GM19467 (cell line): ENCODE measurements at regions not wholly inside any gene's neighbourhood (a gene's known extent, or its start where the extent isn't known, plus 50 kb on each side); places are given as distances from the start of the nearest gene placed in this dataset.
"Not testable (repeated sequence)": the region's sequence is repeated elsewhere in the genome, so short reads cannot be mapped to it uniquely, and the experiment has no call there.

Experiments
- ATAC-seq: cut with Tn5 transposase; IDR thresholded peaks from one replicate; pipeline ENCODE4 v1.9.1; 2021; ENCODE audit warnings: mild to moderate bottlenecking, moderate library complexity; ENCODE audit not compliant: unreplicated experiment

DNA sequence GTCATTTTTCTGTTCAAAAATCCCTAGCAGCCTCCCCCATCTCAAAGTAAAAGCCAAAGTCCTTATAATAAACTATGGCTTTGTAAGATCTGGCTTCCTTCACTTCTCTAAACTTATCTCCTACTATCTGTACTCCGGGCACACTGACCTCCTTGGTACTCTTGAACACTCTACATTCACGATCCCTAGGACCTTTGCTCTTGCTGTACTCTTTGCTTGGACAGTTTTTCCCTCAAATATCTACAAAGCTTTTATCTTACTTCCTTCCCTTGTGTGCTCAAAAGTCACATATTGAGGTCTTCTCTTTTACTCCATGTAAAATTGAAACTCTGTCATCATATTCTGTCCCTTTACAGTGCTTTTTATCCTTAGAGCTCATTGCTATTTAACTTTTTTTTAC is 616.6 kb downstream of the IRS1 start:
- ATAC-seq, result no peak

DNA sequence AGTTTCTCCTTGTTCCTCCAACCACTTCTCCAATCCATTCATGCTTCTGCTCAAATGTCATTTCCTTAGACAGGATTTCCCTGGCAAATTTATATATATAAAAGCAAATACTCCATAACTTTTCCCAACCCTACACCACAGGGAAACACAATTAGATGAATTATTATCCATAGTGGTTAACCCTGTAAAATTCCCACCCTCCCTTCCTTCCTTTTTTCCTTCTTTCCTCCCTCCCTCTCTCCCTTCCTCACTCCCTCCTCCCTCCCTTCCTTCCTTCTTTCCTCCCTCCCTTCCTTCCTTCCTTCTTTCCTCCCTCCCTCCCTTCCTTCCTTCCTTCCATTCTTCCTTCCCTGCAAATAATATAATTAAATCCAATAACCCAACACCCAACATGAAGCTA is 617.7 kb downstream of the IRS1 start:
- ATAC-seq, result no peak

DNA sequence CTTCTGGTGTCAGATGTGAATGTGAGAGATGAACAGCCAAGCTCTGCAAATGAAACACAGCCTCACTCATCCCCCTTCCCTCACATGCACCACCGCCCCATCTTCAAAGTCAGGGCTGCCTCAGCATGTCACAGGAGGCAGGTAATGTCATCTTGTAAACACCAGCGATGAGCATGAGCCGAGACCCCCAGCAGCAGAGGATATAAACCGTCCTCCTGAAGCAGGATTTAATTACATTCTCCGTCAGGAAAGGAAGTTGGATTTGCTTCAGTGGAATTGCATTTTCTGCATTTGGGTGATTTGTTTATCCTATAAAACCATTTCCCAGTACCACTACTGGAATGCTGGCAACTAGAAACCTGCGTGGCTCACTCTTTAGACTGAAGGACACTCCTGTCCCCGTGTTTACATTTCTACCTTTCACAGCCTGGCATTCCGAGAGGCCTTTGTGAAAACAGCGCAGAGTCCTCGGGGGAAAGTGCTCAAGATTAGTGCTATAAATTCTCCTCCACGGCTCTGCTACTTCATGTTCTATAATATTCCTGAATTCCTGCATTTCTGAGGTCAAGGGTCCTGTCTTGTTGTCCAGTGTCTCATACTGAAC is 619.2 kb downstream of the IRS1 start:
- no peak for ATAC-seq

DNA sequence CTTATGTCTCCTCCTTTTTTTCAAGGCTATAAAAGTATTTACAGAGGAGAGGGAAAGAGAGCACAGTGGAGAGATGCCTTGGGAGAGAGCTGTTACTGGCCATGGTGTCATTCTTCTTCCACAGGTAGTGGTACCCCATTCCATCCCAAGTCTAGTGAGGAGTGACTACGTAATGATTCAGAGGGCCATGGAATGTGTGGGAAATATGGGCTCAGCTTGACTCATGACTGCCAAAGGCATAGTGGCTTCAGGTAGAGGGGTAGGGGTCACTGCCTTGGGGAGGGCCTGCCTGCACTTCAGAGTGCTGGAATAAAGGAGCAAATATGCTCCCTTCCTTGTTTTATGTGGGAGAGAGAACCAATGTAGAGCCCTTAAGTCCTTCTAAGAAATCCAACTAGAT is 620.6 kb downstream of the IRS1 start:
- no peak for ATAC-seq

DNA sequence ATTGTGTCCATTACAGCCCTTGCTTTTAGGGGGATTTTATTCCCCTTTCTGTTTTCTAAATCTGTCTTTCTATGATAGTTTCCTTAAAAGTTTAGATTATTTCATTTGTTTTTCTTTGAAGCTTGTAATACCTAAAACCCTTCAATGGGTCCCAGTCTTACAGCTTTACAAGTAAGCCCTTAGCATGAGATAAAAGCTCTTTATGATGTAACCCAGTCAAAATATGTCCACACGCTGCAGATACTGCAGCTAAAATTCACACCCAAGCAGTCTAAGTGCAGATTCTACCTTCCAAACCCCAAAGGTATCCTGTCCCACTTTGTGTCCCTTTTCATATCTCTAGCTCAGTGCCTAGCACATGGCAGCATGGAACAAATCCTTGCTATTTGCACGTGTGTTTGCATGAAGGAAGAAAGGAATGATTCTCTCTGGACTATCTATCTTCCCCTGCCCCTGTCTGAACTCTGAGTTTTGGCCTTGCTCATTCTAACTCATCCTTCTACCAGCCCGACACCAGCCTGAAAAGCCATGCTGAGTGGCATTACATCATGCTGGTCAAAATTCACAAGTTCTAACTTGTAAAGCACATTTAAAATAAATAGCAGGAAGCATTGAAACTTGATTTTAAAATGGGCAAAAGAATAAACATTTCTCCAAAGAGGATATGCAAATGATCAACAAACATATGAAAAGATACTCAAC is 623.2 kb downstream of the IRS1 start:
- ATAC-seq, result no peak

DNA sequence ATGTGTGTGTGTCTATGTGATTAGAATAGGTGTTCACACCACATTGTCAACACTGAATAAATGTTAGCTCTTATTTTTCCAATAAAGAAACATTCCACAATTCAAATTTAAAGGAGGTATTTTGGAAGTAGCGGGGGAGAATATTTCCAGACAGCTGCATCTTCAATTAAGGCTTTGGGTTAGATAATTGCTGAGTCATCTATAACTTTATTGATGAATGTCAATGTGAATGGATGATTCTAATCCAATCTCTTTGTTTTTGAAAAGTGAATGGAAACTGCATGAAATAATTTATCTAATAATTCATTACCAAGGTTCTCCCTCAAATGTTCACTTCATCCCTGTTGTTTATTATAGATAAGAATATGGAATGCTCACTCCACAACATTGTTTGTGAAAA is 625.2 kb downstream of the IRS1 start:
- ATAC-seq, result no peak

DNA sequence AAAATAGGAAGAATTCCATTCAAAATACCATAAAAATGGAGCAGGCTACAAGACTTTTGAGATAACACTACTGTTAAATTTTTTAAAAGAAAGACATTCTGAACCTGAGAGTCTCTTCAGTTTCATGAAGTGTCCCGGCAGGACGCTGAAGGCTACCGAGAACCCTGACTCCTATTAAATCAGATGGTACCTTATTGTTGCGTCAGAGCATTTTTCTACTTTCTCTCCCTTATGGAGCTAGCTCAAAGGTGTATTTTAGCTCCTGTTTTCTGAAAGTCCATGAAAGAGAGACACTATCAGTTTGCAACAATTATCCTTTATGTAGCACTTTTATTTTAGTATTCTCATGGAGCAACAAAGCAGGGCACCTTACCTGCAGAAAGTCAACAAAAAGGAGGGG is 626.7 kb downstream of the IRS1 start:
- ATAC-seq, result no peak

DNA sequence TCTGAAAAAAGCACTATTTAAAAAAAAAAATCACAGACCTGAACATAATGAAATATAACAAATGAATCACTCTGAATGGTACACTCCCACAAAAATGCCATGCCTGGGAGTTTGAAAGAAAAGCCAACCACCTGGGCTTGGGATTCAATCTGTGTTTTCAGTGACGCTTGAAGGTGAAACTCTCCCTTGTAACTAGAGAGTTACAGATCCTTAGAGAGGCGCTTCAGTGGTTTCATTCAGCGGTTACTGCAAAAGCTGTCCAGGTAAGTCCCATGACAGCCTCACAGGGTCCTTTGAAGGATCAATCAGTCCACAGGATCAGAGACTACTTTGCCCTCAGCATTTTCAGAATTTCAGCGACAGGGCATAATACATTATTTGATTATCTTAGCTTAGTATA is 627.3 kb downstream of the IRS1 start:
- ATAC-seq, result no peak

DNA sequence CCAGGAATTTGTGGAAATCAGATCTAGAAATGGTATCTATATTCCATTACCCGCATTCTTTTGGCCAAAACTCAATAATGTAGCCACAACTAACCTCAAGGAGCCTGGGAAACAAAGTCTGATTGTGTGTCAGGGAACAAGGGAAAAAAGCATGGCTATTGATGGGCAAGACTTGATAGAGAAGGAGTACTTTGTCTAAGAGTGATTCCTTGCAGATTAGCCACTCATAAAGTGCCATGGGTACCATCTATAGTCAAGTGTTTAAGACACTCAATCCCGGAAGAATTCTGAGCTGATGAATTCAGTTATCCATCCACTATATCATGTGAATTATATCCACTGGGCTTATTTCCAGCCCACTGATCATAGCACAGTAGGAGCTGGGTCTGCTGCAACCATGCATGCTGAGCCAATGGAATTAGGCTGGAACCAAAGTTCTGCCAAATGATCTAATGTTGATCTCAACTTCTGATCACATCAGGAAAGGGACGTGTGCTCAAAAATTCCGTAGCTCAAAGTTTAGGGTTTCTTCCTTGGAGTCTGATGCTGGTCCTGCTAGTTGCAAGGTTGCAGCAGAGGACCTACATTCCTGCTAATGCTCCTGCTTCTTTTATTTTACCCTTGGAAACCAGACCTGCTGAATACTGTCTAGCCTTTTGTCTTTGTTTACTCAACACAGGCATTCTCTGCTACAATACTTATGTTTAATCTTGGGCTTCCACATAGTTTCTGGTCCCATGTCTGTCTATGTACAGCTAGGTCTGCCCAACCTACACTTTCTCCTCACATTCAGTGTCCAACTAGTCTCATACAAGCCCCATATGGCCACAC is 629.7 kb downstream of the IRS1 start:
- ATAC-seq, result no peak

DNA sequence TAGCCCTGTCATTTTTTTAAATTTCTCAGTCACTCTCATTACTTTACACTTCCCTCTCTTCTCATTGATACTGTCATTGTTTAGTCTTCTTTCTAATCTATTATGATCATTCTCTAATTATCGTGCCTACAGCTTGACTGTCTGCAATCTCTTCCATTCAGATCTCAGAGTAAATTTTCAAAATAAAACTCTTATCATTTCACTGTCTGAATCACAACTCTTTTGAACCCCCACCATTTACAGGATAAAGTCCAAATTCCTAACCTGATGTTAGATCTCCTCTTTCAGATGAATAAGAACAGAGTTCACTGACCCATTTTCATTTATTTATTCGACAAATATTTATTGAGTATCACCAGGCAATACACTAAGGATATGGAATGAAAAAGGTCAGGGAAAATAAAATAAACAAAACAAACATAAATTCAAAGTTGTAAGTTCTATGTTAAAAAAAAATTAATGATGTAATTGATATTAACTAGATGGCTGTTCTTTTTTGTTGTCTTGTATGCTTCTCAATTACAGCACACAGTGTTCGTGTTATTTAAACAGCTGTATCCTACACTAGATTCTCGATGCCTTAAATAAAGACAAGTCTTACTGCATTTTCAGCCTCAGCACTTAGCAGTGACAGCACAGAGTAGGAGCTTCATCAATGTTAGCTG is 631.0 kb downstream of the IRS1 start:
- no peak for ATAC-seq

DNA sequence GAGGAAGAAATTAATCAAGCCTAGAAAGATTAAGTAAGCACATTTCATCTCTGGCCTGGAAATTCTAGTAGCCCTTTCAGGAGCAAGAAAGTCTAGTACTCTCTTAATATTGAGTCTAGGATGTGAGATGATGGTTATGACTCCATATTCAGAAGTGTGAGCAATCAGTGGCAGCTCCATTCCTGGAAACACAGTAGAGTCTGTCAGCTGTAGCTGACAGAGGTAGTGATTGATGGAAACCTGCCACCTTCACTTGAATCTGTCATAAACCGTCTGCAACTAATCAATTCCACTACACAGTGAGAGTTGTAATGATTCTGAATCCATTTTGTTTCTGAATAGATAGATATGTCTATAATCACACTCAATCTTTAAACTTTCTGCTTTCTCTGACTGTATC is 635.1 kb downstream of the IRS1 start:
- no peak for ATAC-seq

DNA sequence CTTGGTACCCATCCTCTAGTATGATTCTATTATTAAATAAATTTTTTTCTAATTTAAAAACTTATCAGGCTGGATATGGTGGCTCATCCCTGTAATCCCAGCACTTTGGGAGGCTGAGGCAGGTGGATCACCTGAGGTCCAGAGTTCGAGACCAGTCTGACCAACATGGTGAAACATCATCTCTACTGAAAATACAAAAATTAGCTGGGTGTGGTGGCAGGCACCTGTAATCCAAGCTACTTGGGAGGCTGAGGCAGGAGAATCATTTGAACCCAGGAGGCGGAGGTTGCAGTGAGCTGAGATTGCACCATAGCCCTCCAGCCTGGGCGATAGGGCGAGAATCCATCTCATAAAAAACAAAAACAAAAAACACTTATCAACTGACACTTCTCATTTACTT is 639.0 kb downstream of the IRS1 start:
- not testable (repeated sequence) for ATAC-seq

DNA sequence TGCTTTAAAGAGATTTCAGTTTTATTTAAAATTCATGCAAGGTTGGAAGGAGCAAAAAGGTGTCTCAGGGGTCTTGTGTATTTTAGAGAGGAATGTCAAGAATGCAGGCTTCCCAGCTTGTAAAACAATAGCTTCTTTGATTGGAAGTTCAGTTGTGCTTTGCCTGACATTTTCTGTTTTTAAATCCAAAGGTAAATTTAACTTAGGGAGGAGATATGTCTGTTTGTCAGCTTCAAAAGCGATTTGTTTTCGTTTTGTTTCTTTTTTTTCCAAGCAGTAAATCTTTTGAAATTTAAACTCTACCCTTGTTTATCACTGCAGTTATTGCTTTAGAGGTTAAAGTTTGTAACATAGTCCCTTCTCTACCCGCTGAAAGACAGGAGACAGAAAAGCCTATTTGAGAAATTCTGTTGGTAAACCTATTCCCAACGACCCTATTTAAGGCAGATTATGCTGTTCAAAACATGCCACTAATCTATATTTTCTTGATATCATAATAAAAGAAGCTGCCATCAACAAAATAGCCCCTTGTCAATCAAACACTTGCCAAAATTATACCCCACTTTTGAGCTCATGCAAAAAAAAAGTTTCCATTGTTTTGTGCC is 639.6 kb downstream of the IRS1 start:
- ATAC-seq, result no peak

DNA sequence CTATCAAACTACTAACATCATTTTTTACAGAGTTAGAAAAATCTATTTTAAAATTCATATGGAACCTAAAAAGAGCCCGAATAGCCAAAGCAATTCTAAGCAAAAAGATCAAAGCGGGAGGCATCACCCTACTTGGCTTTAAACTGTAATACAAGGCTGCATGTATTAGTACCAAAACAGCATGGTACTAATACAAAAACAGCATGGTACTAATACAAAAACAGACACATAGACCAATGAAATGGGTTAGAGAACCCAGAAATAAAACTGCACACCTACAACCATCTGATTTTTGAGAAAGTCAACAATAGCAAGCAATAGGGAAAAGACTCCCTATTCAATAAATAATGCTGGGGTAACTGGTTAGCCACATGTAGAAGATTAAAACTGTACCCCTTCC is 640.7 kb downstream of the IRS1 start:
- no peak for ATAC-seq

DNA sequence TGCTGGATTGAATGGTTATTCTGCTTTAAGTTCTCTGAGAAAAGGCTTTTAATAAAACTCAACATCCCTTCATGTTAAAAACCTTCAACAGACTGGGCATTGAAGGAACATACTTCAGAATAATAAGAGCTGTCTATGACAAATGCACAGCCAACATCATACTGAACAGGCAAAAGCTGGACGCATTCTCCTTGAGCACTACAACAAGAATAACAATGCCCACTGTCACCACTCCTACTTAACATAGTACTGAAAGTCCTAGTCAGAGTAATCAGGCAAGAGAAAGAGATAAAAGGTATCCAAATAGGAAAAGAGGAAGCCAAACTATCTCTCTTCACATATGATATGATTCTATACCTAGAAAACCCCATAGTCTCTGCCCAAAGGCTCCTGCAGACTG is 641.4 kb downstream of the IRS1 start:
- no peak for ATAC-seq

DNA sequence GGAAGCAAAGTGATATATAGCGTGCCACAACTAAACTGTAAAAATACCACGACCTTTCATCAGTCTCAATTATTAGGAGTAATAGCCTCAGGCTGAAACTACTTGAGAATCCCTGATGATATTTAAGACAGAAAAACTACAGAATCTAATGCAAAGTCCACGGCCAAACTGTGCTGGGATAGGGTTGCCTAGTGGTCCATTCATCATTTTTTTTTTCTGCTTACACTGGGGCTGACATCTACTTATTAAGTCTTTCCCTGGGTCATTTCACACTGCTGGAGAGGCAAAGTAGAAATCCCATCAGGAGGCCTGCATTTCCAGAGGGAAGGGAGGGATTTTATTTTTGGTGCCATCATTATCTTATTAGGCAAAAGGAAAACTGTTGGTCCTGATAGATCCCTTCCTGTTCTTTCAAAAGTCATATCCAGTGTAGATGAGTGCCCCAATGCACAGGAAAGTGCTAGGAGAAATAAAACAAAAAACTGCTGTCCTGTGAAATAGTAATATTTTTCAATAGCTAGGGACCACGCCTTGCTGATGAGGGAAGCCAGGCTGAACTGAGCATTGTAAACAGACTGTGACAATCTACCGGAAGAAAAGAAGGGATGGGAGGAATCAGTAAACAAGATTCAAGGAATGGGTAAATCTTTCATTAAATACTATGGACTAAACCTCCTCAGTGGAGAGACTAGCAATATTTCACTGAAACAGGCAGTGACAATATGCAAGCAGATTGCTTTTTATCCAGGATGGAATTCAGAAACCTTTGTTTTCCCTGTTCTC is 644.3 kb downstream of the IRS1 start:
- no peak for ATAC-seq

DNA sequence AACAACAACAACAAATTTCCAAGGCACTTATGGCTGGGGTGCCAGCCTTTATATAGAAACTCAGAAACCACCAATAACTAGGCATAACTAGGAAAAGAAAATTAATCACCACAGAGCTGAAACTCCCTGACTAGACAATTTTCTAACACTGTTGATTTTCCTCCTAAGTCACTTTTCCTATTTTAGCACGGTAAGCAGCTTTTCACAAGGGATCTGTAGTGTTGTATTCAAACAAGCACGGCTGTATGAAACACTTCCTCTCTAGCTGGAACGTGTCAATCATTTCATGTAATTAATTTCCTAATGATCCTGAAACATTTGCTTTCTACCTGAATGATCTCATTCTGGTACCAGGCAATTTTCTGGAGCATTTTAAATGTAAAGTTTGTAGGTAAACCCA is 645.0 kb downstream of the IRS1 start:
- no peak for ATAC-seq

DNA sequence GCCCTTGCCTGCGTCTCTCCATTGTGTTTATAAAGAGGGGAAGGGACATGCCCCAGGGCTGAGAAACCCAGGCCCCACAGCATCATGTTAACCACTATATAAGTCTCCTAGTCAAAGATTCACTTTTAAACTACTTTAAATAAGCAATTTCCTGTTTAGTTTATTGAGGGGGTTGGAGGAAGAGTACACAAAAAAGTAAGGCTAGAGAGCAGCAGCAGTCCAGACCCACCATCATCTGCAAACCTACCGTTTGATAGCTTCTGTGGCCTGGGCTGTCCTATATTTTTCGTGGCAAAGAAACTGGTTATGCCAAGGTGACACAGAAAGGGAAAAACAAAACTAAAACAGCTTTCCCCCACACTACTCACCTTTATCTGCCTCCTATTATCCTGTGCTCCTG is 646.1 kb downstream of the IRS1 start:
- ATAC-seq, result no peak

DNA sequence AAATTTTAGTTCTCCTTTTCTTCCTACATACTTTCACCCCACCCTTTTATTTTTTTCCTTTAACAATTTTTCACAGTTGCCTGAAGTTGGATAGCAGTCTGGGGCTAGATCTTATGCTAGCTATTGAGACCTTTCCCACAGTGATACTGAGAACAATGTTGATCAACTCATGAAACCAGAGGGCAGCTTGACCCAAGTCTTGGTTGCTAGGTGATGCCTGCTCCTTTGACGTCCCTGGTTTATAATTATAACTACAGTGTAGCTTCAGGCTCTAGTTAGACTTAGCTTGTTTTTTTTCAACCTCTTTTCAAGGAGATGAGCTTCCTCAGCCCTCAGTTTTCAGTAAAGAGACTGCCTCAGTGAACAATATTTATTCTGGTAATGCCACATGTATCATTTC is 648.5 kb downstream of the IRS1 start:
- ATAC-seq, result no peak

DNA sequence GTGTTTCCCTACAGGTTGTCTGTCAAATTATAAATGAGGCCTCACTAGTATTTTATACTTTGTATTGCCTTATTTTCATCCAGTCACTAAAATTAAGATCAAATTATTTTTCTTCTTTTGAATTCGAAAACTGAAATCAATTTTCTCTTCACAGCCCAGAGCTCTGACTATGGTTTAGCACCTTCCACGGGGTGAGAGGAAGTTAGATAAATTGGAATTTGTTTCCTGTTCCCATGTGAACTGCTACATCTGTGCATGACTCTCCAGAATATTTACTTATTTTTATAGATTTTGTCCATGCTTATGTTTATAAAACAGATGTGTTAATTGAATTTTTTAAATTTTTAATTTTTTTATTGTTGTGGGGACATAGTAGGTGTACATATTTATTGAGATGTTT is 656.5 kb downstream of the IRS1 start:
- no peak for ATAC-seq
